HG02571 (cell line): ENCODE measurements at regions not wholly inside any gene's neighbourhood (a gene's known extent, or its start where the extent isn't known, plus 50 kb on each side); places are given as distances from the start of the nearest gene placed in this dataset.

Experiments
- ATAC-seq: cut with Tn5 transposase; IDR thresholded peaks from one replicate; pipeline ENCODE4 v1.9.1; 2021; ENCODE audit warnings: mild to moderate bottlenecking, moderate library complexity; ENCODE audit not compliant: unreplicated experiment

GRCh38 chr15:62431817-62432216 is 266.7 kb upstream of the C2CD4B start:
- ATAC-seq, result no peak

GRCh38 chr15:62432702-62433398 is 267.8 kb upstream of the C2CD4B start:
- ATAC-seq, result no peak

GRCh38 chr15:62436235-62436634 is 271.1 kb upstream of the C2CD4B start:
- no peak for ATAC-seq

GRCh38 chr15:62437753-62438152 is 272.7 kb upstream of the C2CD4B start:
- no peak for ATAC-seq

- ATAC-seq, result no peak
Observed at GRCh38 chr15:62439543-62440016, 274.5 kb upstream of the C2CD4B start.

- no peak for ATAC-seq
Observed at GRCh38 chr15:62440362-62441105, 275.4 kb upstream of the C2CD4B start.

GRCh38 chr15:62444104-62445022 is 279.3 kb upstream of the C2CD4B start:
- no peak for ATAC-seq

GRCh38 chr15:62445244-62445643 is 280.2 kb upstream of the C2CD4B start:
- no peak for ATAC-seq

- ATAC-seq, result no peak
Observed at GRCh38 chr15:62446984-62447383, 281.9 kb upstream of the C2CD4B start.

- ATAC-seq, result no peak
Observed at GRCh38 chr15:62447742-62448141, 282.7 kb upstream of the C2CD4B start.

- ATAC-seq, result no peak
Observed at GRCh38 chr15:62449638-62450037, 284.6 kb upstream of the C2CD4B start.

- ATAC-seq, result no peak
Observed at GRCh38 chr15:62450061-62450460, 285.0 kb upstream of the C2CD4B start.

GRCh38 chr15:62452026-62452425 is 286.9 kb upstream of the C2CD4B start:
- ATAC-seq, result no peak

- no peak for ATAC-seq
Observed at GRCh38 chr15:62452667-62453066, 287.6 kb upstream of the C2CD4B start.

- ATAC-seq, result no peak
Observed at GRCh38 chr15:62453375-62453774, 288.3 kb upstream of the C2CD4B start.

- ATAC-seq, result no peak
Observed at GRCh38 chr15:62453981-62454380, 288.9 kb upstream of the C2CD4B start.

GRCh38 chr15:62454567-62455172 is 289.6 kb upstream of the C2CD4B start:
- no peak for ATAC-seq

GRCh38 chr15:62455441-62455921 is 290.4 kb upstream of the C2CD4B start:
- ATAC-seq, result no peak

GRCh38 chr15:62456011-62456920 is 291.2 kb upstream of the C2CD4B start:
- ATAC-seq, result no peak

GRCh38 chr15:62457100-62457499 is 292.0 kb upstream of the C2CD4B start:
- no peak for ATAC-seq
